HAP-1 (cell line): ENCODE measurements at regions not wholly inside any gene's neighbourhood (a gene's known extent, or its start where the extent isn't known, plus 50 kb on each side); places are given as distances from the start of the nearest gene placed in this dataset.

Experiments used
- DNase-seq, 2 experiments: peaks; one replicate each; pipeline ENCODE4 v3.0.0-alpha.2; 2016 to 2020; ENCODE audit warnings: low spot score in 2 of 2
- H3K27me3 ChIP-seq: fragments of 250-450 bp; sonication (Bioruptor Pico); 2 replicates; pipeline ENCODE4 v1.5.1; 2020; ENCODE audit warnings: low read depth, mild to moderate bottlenecking, moderate library complexity
- H3K36me3 ChIP-seq: fragments of 250-450 bp; sonication (Bioruptor Pico); replicated peaks from 2 replicates; pipeline ENCODE4 v1.5.1; 2020; ENCODE audit warnings: mild to moderate bottlenecking
- H3K4me1 ChIP-seq: fragments of 250-450 bp; sonication (Bioruptor Pico); 2 replicates; pipeline ENCODE4 v1.5.1; 2020; ENCODE audit warnings: mild to moderate bottlenecking
- H3K4me3 ChIP-seq: fragments of 250-450 bp; sonication (Bioruptor Pico); 2 replicates; pipeline ENCODE4 v1.5.1; 2020; ENCODE audit warnings: mild to moderate bottlenecking, moderate library complexity
- H3K9me3 ChIP-seq: fragments of 250-450 bp; sonication (Bioruptor Pico); 2 replicates; pipeline ENCODE4 v1.5.1; 2020; ENCODE audit warnings: mild to moderate bottlenecking, moderate library complexity
- in situ Hi-C: fragments of 300-500 bp; cut with MboI; formaldehyde crosslinking; loops from 3 replicates; pipeline ENCODE4 v1.14.3; 2020; ENCODE audit warnings: low sequenced_read_pairs, inconsistent platforms, mixed read lengths

GRCh38 chrX:49773993-49774392 lies 55.1 kb upstream of the PAGE4 start:
- in situ Hi-C loops: no loop called here
- Histone ChIP-seq H3K9me3 (no peaks in the 10 kb centered on the region), H3K27me3 (no peaks in the 10 kb centered on the region), H3K36me3 (no peaks in the 10 kb centered on the region), H3K4me3 (no peak overlapping the region), H3K4me1 (no peaks in the 10 kb centered on the region)
- no peak for DNase-seq

GRCh38 chrX:49767236-49767635 lies 61.9 kb upstream of the PAGE4 start:
- no peaks in the 10 kb centered on the region for H3K27me3 ChIP-seq
- in situ Hi-C loops: no loop called here
- H3K4me1 ChIP-seq: no peaks in the 10 kb centered on the region
- no peaks in the 10 kb centered on the region for H3K9me3 ChIP-seq
- no peaks in the 10 kb centered on the region for H3K36me3 ChIP-seq
- H3K4me3 ChIP-seq: no peak overlapping the region
- DNase-seq: no peak

GRCh38 chrX:49762175-49762720 lies 66.5 kb upstream of the PAGE1 start:
- no peak for DNase-seq
- H3K4me3 ChIP-seq: no peak overlapping the region
- no peaks in the 10 kb centered on the region for H3K36me3 ChIP-seq
- no peaks in the 10 kb centered on the region for H3K4me1 ChIP-seq
- no peaks in the 10 kb centered on the region for H3K9me3 ChIP-seq
- in situ Hi-C loops: no loop called here
- H3K27me3 ChIP-seq: peaks cover 3% of the 10 kb centered on the region; the same call in 1 of the 2 replicates

- in situ Hi-C loops: no loop called here
- Histone ChIP-seq H3K9me3 (no peaks in the 10 kb centered on the region), H3K36me3 (no peaks in the 10 kb centered on the region), H3K27me3 (peaks cover 3% of the 10 kb centered on the region; the same call in 1 of the 2 replicates), H3K4me3 (no peak overlapping the region), H3K4me1 (no peaks in the 10 kb centered on the region)
- peak; percentile 23 to 47 for DNase-seq
Observed at GRCh38 chrX:49761481-49761880, 65.7 kb upstream of the PAGE1 start.

- Histone ChIP-seq H3K27me3 (peaks cover 6% of the 10 kb centered on the region; the same call in 1 of the 2 replicates), H3K4me3 (no peak overlapping the region), H3K4me1 (no peaks in the 10 kb centered on the region), H3K36me3 (no peaks in the 10 kb centered on the region), H3K9me3 (no peaks in the 10 kb centered on the region)
- peak in 1 of 2 experiments; percentile 16 for DNase-seq
- in situ Hi-C loops: no loop called here
Observed at GRCh38 chrX:49760290-49760890, 64.6 kb upstream of the PAGE1 start.

GRCh38 chrX:49756692-49757091 lies 60.9 kb upstream of the PAGE1 start:
- Histone ChIP-seq H3K4me3 (no peak overlapping the region), H3K27me3 (peaks cover 9% of the 10 kb centered on the region; the same call in 1 of the 2 replicates), H3K9me3 (no peaks in the 10 kb centered on the region), H3K36me3 (no peaks in the 10 kb centered on the region), H3K4me1 (peaks cover 3% of the 10 kb centered on the region; the same call in 1 of the 2 replicates)
- in situ Hi-C loops: no loop called here
- DNase-seq: no peak

GRCh38 chrX:49754233-49754857 lies 58.6 kb upstream of the PAGE1 start:
- H3K4me3 ChIP-seq: no peak overlapping the region
- H3K9me3 ChIP-seq: no peaks in the 10 kb centered on the region
- peak; percentile 60 to 77 for DNase-seq
- no peaks in the 10 kb centered on the region for H3K36me3 ChIP-seq
- H3K27me3 ChIP-seq: peaks cover 12% of the 10 kb centered on the region; the same call in 1 of the 2 replicates
- in situ Hi-C loops: no loop called here
- peaks cover 3% of the 10 kb centered on the region; the same call in 1 of the 2 replicates for H3K4me1 ChIP-seq

- Histone ChIP-seq H3K4me1 (peaks cover 3% of the 10 kb centered on the region; the same call in 1 of the 2 replicates), H3K27me3 (peaks cover 12% of the 10 kb centered on the region; the same call in 1 of the 2 replicates), H3K9me3 (no peaks in the 10 kb centered on the region), H3K36me3 (no peaks in the 10 kb centered on the region), H3K4me3 (no peak overlapping the region)
- no peak for DNase-seq
- in situ Hi-C loops: no loop called here
Observed at GRCh38 chrX:49753691-49754090, 57.9 kb upstream of the PAGE1 start.

GRCh38 chrX:49748211-49748956 lies 52.6 kb upstream of the PAGE1 start:
- H3K4me3 ChIP-seq: no peak overlapping the region
- H3K36me3 ChIP-seq: no peaks in the 10 kb centered on the region
- in situ Hi-C loops: no loop called here
- H3K9me3 ChIP-seq: no peaks in the 10 kb centered on the region
- no peak for DNase-seq
- H3K4me1 ChIP-seq: no peaks in the 10 kb centered on the region
- peaks cover 16% of the 10 kb centered on the region for H3K27me3 ChIP-seq

GRCh38 chrX:49746306-49746705 lies 50.5 kb upstream of the PAGE1 start:
- no peaks in the 10 kb centered on the region for H3K9me3 ChIP-seq
- H3K4me1 ChIP-seq: no peaks in the 10 kb centered on the region
- in situ Hi-C loops: no loop called here
- no peaks in the 10 kb centered on the region for H3K36me3 ChIP-seq
- DNase-seq: no peak
- H3K4me3 ChIP-seq: no peak overlapping the region
- H3K27me3 ChIP-seq: peaks cover 16% of the 10 kb centered on the region
